Spleen (tissue), 11 donors: ENCODE measurements at regions not wholly inside any gene's neighbourhood (a gene's known extent, or its start where the extent isn't known, plus 50 kb on each side); places are given as distances from the start of the nearest gene placed in this dataset.

Experiments
- DNase-seq: peaks from one replicate; pipeline ENCODE4 v3.0.0-alpha.2; 2020
- H3K27ac ChIP-seq, 8 donors: fragments of 200-600 bp; sonication (generic) in 7 of 8; 1 replicate in 4 of 8; 2 replicates in 4 of 8; pipeline versions ENCODE4 v1.5.0 to v1.8.0; 2016 to 2021; ENCODE audit warnings: inconsistent platforms in 4 of 8, mild to moderate bottlenecking in 4 of 8, moderate library complexity in 1 of 8
- H3K27me3 ChIP-seq, 7 donors: fragments of 200-600 bp; sonication (generic) in 6 of 7; replicated peaks in 1 of 7; 1 replicate in 4 of 7; 2 replicates in 3 of 7; pipeline versions ENCODE4 v1.5.0 to v1.8.0; 2016 to 2021; ENCODE audit warnings: inconsistent platforms in 3 of 7, mild to moderate bottlenecking in 1 of 7
- H3K36me3 ChIP-seq, 6 donors: fragments of 200-600 bp; sonication (generic) in 5 of 6; 1 replicate in 4 of 6; 2 replicates in 2 of 6; pipeline versions ENCODE4 v1.5.0 to v1.8.0; 2016 to 2021; ENCODE audit warnings: inconsistent platforms in 2 of 6
- H3K4me1 ChIP-seq, 6 donors: fragments of 200-600 bp; sonication (generic) in 5 of 6; 1 replicate in 3 of 6; 2 replicates in 3 of 6; pipeline versions ENCODE4 v1.5.0 to v1.8.0; 2016 to 2021; ENCODE audit warnings: inconsistent platforms in 3 of 6
- H3K4me3 ChIP-seq, 8 donors: fragments of 200-600 bp; sonication (generic) in 7 of 8; 1 replicate in 4 of 8; 2 replicates in 4 of 8; pipeline versions ENCODE4 v1.5.0 to v1.8.0; 2016 to 2021; ENCODE audit warnings: inconsistent platforms in 4 of 8, mild to moderate bottlenecking in 4 of 8, moderate library complexity in 2 of 8
- H3K9me3 ChIP-seq, 8 donors: fragments of 200-600 bp; sonication (generic) in 7 of 8; 1 replicate in 4 of 8; 2 replicates in 4 of 8; pipeline versions ENCODE4 v1.5.0 to v1.8.0; 2016 to 2021; ENCODE audit warnings: inconsistent platforms in 4 of 8
- POLR2A ChIP-seq, 3 donors: fragments of 450-650 bp; IDR thresholded peaks; one replicate each; pipeline ENCODE4 v1.5.1; 2017; ENCODE audit warnings: antibody characterized with exemption in 3 of 3, mild to moderate bottlenecking in 1 of 3
- POLR2AphosphoS5 ChIP-seq, 3 donors: sonication (generic); formaldehyde crosslinking; IDR thresholded peaks; one replicate each; pipeline ENCODE4 v1.5.1; 2017; ENCODE audit warnings: antibody characterized with exemption in 3 of 3
- WGBS, 5 donors: extraction: QIAGEN DNeasy Blood & Tissue Kit in 3 of 5; methylation state at CpG; one replicate each; pipeline versions ENCODE4 v1.1.5 to v1.1.7; 2013 to 2018; 5-methylcytosine and 5-hydroxymethylcytosine counted together
- intact Hi-C: fragments of 100-400 bp; cut with DNase I; formaldehyde crosslinking; loops from one replicate; pipeline ENCODE4 v1.15.0; 2023; ENCODE audit warnings: low total_unique reads
- small RNA-seq, 4 donors: library from RNA; depleted of rRNA; stranded (forward); fragments of <200 nt; gene quantifications; one replicate each; pipeline ENCODE3, GENCODE V24; 2016
- TF ChIP-seq, protein P1 (sequence below), 11 experiments: fragments of 200-600 bp in 7 of 11; fragments of 450-650 bp in 4 of 11; sonication (generic) in 4 of 11; IDR thresholded peaks in 8 of 11; conservative IDR thresholded peaks in 3 of 11; 1 replicate in 7 of 11; 2 replicates in 4 of 11; pipeline versions ENCODE4 v1.4.0 to v1.8.0; 2016 to 2021; ENCODE audit warnings: antibody characterized with exemption in 11 of 11, inconsistent platforms in 4 of 11, mild to moderate bottlenecking in 1 of 11
- donor health status: healthy with polysubstance abuse.
- donor health status: DM: no; HTN: no; CAD: no; lungs with moderate emphysema.
- donor health status: DM: no; HTN: no; CAD: no.
- donor health status: Bipolar disorder and iron deficiency.
- donor health status: healthy.
- donor health status: DM: no; HTN: no; CAD: no.
- donor health status: DM: yes; HTN: yes; CAD: no.

- Histone ChIP-seq H3K4me3 (no peak overlapping the region), H3K36me3 (no peaks in the 10 kb centered on the region), H3K27me3 (no peaks in the 10 kb centered on the region), H3K9me3 (no peaks in the 10 kb centered on the region), H3K27ac (no peak overlapping the region), H3K4me1 (no peaks in the 10 kb centered on the region)
- 85 to 92% (median 87%) methylated on average over 8 to 11 of the region's 11 CpGs for WGBS, 5 donors
- intact Hi-C loops = no loop called here
- DNase-seq = peak; percentile 50
- TF ChIP-seq, protein P1, sequence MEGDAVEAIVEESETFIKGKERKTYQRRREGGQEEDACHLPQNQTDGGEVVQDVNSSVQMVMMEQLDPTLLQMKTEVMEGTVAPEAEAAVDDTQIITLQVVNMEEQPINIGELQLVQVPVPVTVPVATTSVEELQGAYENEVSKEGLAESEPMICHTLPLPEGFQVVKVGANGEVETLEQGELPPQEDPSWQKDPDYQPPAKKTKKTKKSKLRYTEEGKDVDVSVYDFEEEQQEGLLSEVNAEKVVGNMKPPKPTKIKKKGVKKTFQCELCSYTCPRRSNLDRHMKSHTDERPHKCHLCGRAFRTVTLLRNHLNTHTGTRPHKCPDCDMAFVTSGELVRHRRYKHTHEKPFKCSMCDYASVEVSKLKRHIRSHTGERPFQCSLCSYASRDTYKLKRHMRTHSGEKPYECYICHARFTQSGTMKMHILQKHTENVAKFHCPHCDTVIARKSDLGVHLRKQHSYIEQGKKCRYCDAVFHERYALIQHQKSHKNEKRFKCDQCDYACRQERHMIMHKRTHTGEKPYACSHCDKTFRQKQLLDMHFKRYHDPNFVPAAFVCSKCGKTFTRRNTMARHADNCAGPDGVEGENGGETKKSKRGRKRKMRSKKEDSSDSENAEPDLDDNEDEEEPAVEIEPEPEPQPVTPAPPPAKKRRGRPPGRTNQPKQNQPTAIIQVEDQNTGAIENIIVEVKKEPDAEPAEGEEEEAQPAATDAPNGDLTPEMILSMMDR (IDR thresholded peaks at IDR 0.05 in 8 of 11, conservative IDR thresholded peaks at IDR 0.05 in 3 of 11) = no peak
- no peak for TF ChIP-seq POLR2A (IDR thresholded peaks at IDR 0.05)
- no peak for TF ChIP-seq POLR2AphosphoS5 (IDR thresholded peaks at IDR 0.05)
Measured at GRCh38 chr12:74985293-74985985, 224.2 kb downstream of the KCNC2 start.

DNA sequence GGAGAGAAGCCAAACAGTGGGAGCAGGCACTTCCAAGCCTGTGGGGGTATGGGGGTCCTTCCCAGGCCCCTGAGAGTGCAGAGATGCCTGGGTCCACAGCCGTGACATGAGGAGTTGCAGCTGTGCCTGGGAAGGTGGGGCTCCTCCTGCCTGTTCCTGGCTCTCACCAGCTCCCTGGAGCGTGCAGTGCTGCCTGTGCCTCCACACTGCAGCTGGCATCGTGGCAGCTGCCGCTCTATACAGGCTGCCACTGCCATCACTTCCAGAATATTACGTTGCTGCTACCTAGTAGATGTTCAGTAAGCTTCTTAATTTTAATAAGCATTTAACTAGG, 223.7 kb downstream of the KCNC2 start:
- no peaks in the 10 kb centered on the region for H3K9me3 ChIP-seq
- no peaks in the 10 kb centered on the region for H3K4me1 ChIP-seq
- 85 to 94% (median 87%) methylated on average over 5 of the region's 5 CpGs for WGBS, 5 donors
- H3K27me3 ChIP-seq = no peaks in the 10 kb centered on the region
- no peak for TF ChIP-seq POLR2A (IDR thresholded peaks at IDR 0.05)
- TF ChIP-seq, protein P1 (IDR thresholded peaks at IDR 0.05 in 8 of 11, conservative IDR thresholded peaks at IDR 0.05 in 3 of 11) = no peak
- no peak for TF ChIP-seq POLR2AphosphoS5 (IDR thresholded peaks at IDR 0.05)
- H3K27ac ChIP-seq = no peak overlapping the region
- intact Hi-C loops = no loop called here
- no peaks in the 10 kb centered on the region for H3K36me3 ChIP-seq
- peak; percentile 53 for DNase-seq
- no peak overlapping the region for H3K4me3 ChIP-seq

DNA sequence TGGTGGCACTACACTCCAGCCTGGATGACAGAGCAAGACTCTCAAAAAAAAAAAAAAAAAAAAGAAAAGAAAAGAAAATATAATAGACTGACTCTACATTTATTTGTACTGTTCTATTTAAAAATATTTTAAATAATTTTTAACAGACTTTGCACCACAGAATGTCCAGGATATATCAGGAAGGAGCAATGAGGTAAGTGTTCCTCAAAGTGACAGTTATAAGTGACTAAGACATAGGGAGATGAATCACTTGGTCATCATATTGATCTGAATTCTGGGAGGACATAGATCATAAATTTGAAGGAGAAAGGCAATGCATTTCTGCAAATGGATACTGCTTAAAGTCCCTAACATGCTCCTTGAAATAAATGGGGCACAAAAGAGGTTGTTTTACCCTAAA, 221.5 kb downstream of the KCNC2 start:
- Histone ChIP-seq H3K4me1 (no peaks in the 10 kb centered on the region), H3K27me3 (no peaks in the 10 kb centered on the region), H3K27ac (no peak overlapping the region), H3K9me3 (no peaks in the 10 kb centered on the region), H3K4me3 (no peak overlapping the region), H3K36me3 (no peaks in the 10 kb centered on the region)
- TF ChIP-seq, protein P1 (IDR thresholded peaks at IDR 0.05 in 8 of 11, conservative IDR thresholded peaks at IDR 0.05 in 3 of 11) = no peak
- no peak for TF ChIP-seq POLR2A (IDR thresholded peaks at IDR 0.05)
- TF ChIP-seq POLR2AphosphoS5 (IDR thresholded peaks at IDR 0.05) = no peak
- DNase-seq = no peak
- intact Hi-C loops = no loop called here

Small RNAs in the stretch of these regions (small RNA-seq; reads per million reads assigned to genes)
- gene AC123904.2 = 0 reads per million in 4 donors
